Muscle layer of duodenum (tissue), 2 donors: ENCODE measurements at regions not wholly inside any gene's neighbourhood (a gene's known extent, or its start where the extent isn't known, plus 50 kb on each side); places are given as distances from the start of the nearest gene placed in this dataset.
"Not testable (repeated sequence)": the region's sequence is repeated elsewhere in the genome, so short reads cannot be mapped to it uniquely, and the experiment has no call there.

Experiments used
- H3K27ac ChIP-seq: one replicate; pipeline ENCODE4 v1.7.0; 2013; ENCODE audit warnings: mild to moderate bottlenecking, low read length
- H3K27me3 ChIP-seq: one replicate; pipeline ENCODE4 v1.7.0; 2013; ENCODE audit warnings: low read depth, mild to moderate bottlenecking, control low read depth, low read length
- H3K36me3 ChIP-seq, 2 donors: one replicate each; pipeline ENCODE4 v1.7.0; 2013; ENCODE audit warnings: low read length in 2 of 2, control low read depth in 1 of 2, mild to moderate bottlenecking in 1 of 2; ENCODE audit not compliant: insufficient read depth in 2 of 2, control insufficient read depth in 1 of 2
- H3K4me1 ChIP-seq, 2 donors: one replicate each; pipeline ENCODE4 v1.7.0; 2013; ENCODE audit warnings: low read length in 2 of 2, mild to moderate bottlenecking in 2 of 2, control low read depth in 1 of 2, moderate library complexity in 1 of 2; ENCODE audit not compliant: insufficient read depth in 2 of 2, control insufficient read depth in 1 of 2
- H3K4me3 ChIP-seq, 2 donors: one replicate each; pipeline ENCODE4 v1.7.0; 2013; ENCODE audit warnings: low read length in 2 of 2, low read depth in 1 of 2, mild to moderate bottlenecking in 1 of 2
- H3K9me3 ChIP-seq, 2 donors: one replicate each; pipeline ENCODE4 v1.7.0; 2013; ENCODE audit warnings: low read length in 2 of 2, control low read depth in 1 of 2, mild to moderate bottlenecking in 1 of 2; ENCODE audit not compliant: control insufficient read depth in 1 of 2
- donor health status: healthy.

GRCh38 chr14:27799066-27800028 lies 967.2 kb upstream of the FOXG1 start:
- H3K27me3 ChIP-seq, H3K36me3 ChIP-seq, H3K4me1 ChIP-seq, H3K27ac ChIP-seq, H3K4me3 ChIP-seq, H3K9me3 ChIP-seq: not testable (repeated sequence)

GRCh38 chr14:27817746-27818430 lies 948.7 kb upstream of the FOXG1 start:
- H3K27ac ChIP-seq, H3K4me3 ChIP-seq, H3K4me1 ChIP-seq, H3K9me3 ChIP-seq, H3K27me3 ChIP-seq, H3K36me3 ChIP-seq: not testable (repeated sequence)

- H3K9me3 ChIP-seq: not testable (repeated sequence)
Measured at GRCh38 chr14:27826149-27826548, 940.4 kb upstream of the FOXG1 start.

GRCh38 chr14:27831978-27832377 lies 934.6 kb upstream of the FOXG1 start:
- not testable (repeated sequence) for H3K4me3 ChIP-seq, H3K36me3 ChIP-seq, H3K9me3 ChIP-seq, H3K27ac ChIP-seq, H3K27me3 ChIP-seq, H3K4me1 ChIP-seq

More at GRCh38 chr14:27826149-27826548, 940.4 kb upstream of the FOXG1 start:
- H3K36me3 ChIP-seq, H3K27ac ChIP-seq, H3K4me3 ChIP-seq, H3K27me3 ChIP-seq, H3K4me1 ChIP-seq: not testable (repeated sequence)

GRCh38 chr14:27833001-27833400 lies 933.6 kb upstream of the FOXG1 start:
- H3K4me1 ChIP-seq, H3K4me3 ChIP-seq, H3K27ac ChIP-seq, H3K36me3 ChIP-seq, H3K9me3 ChIP-seq, H3K27me3 ChIP-seq: not testable (repeated sequence)

- H3K4me3 ChIP-seq: no peak overlapping the region
- H3K27ac ChIP-seq: no peak overlapping the region
- no peaks in the 10 kb centered on the region for H3K36me3 ChIP-seq
- no peaks in the 10 kb centered on the region for H3K27me3 ChIP-seq
- H3K4me1 ChIP-seq: no peaks in the 10 kb centered on the region
- H3K9me3 ChIP-seq: no peaks in the 10 kb centered on the region
Measured at GRCh38 chr14:27836386-27836785, 930.2 kb upstream of the FOXG1 start.

GRCh38 chr14:27845241-27845850 lies 921.2 kb upstream of the FOXG1 start:
- H3K4me1 ChIP-seq: no peaks in the 10 kb centered on the region
- no peak overlapping the region for H3K4me3 ChIP-seq
- H3K9me3 ChIP-seq: peaks cover 0 to 3% of the 10 kb centered on the region in 2 donors
- no peaks in the 10 kb centered on the region for H3K36me3 ChIP-seq
- H3K27me3 ChIP-seq: no peaks in the 10 kb centered on the region
- H3K27ac ChIP-seq: no peak overlapping the region

GRCh38 chr14:27845902-27846301 lies 920.7 kb upstream of the FOXG1 start:
- no peaks in the 10 kb centered on the region for H3K4me1 ChIP-seq
- no peaks in the 10 kb centered on the region for H3K36me3 ChIP-seq
- H3K9me3 ChIP-seq: peaks cover 0 to 3% of the 10 kb centered on the region in 2 donors
- H3K4me3 ChIP-seq: no peak overlapping the region
- no peaks in the 10 kb centered on the region for H3K27me3 ChIP-seq
- no peak overlapping the region for H3K27ac ChIP-seq

GRCh38 chr14:27847480-27847879 lies 919.1 kb upstream of the FOXG1 start:
- not testable (repeated sequence) for H3K27me3 ChIP-seq, H3K27ac ChIP-seq, H3K36me3 ChIP-seq, H3K4me1 ChIP-seq, H3K4me3 ChIP-seq, H3K9me3 ChIP-seq

- not testable (repeated sequence) for H3K36me3 ChIP-seq, H3K4me1 ChIP-seq, H3K27ac ChIP-seq, H3K9me3 ChIP-seq, H3K27me3 ChIP-seq, H3K4me3 ChIP-seq
Measured at GRCh38 chr14:27849193-27849592, 917.4 kb upstream of the FOXG1 start.

- H3K36me3 ChIP-seq: no peaks in the 10 kb centered on the region
- no peaks in the 10 kb centered on the region for H3K27me3 ChIP-seq
- no peaks in the 10 kb centered on the region for H3K9me3 ChIP-seq
- H3K27ac ChIP-seq: no peak overlapping the region
- no peak overlapping the region for H3K4me3 ChIP-seq
- H3K4me1 ChIP-seq: no peaks in the 10 kb centered on the region
Measured at GRCh38 chr14:27862684-27863083, 903.9 kb upstream of the FOXG1 start.
